SH-SY5Y (cell line): ENCODE measurements at regions not wholly inside any gene's neighbourhood (a gene's known extent, or its start where the extent isn't known, plus 50 kb on each side); places are given as distances from the start of the nearest gene placed in this dataset.

Experiments
- GATA2 ChIP-seq: IDR thresholded peaks from 2 replicates; pipeline ENCODE4 v1.6.1; 2011; ENCODE audit warnings: mild to moderate bottlenecking, low read depth, low read length
- GATA3 ChIP-seq: IDR thresholded peaks from 2 replicates; pipeline ENCODE4 v1.6.1; 2011; ENCODE audit warnings: low read depth, mild to moderate bottlenecking, low read length, moderate library complexity

- TF ChIP-seq GATA2 (no peak), GATA3 (no peak)
Observed at GRCh38 chr12:29880987-29881386, 97.2 kb upstream of the TMTC1 start.
